NCI-H2107 treated with DMSO at 0.1 percent for 48 hours (cell line): ENCODE measurements at regions not wholly inside any gene's neighbourhood (a gene's known extent, or its start where the extent isn't known, plus 50 kb on each side); places are given as distances from the start of the nearest gene placed in this dataset.
"Not testable (repeated sequence)": the region's sequence is repeated elsewhere in the genome, so short reads cannot be mapped to it uniquely, and the experiment has no call there.

Experiments used
- DNase-seq: peaks from one replicate; lab custom pipeline; 2025; ENCODE audit not compliant: unreplicated experiment; lab: John Stamatoyannopoulos, UW

GRCh38 chr21:28431022-28431421 is 561.7 kb downstream of the LTN1 start:
- DNase-seq = no peak

- no peak for DNase-seq
Measured at GRCh38 chr21:28429161-28429560, 563.5 kb downstream of the LTN1 start.

- no peak for DNase-seq
Measured at GRCh38 chr21:28427394-28428022, 565.2 kb downstream of the LTN1 start.

GRCh38 chr21:28426545-28426944 is 566.1 kb downstream of the LTN1 start:
- no peak for DNase-seq

GRCh38 chr21:28423521-28424190 is 569.0 kb downstream of the LTN1 start:
- no peak for DNase-seq

GRCh38 chr21:28421716-28422524 is 570.8 kb downstream of the LTN1 start:
- DNase-seq = no peak

- no peak for DNase-seq
Measured at GRCh38 chr21:28419811-28420210, 572.9 kb downstream of the LTN1 start.

GRCh38 chr21:28418726-28419514 is 573.8 kb downstream of the LTN1 start:
- no peak for DNase-seq

- no peak for DNase-seq
Measured at GRCh38 chr21:28410256-28410655, 582.4 kb downstream of the LTN1 start.

GRCh38 chr21:28402616-28402989 is 590.1 kb downstream of the LTN1 start:
- no peak for DNase-seq

GRCh38 chr21:28397040-28397439 is 595.6 kb downstream of the LTN1 start:
- DNase-seq = no peak

GRCh38 chr21:28396421-28396820 is 596.3 kb downstream of the LTN1 start:
- DNase-seq = no peak

- peak; percentile 97 for DNase-seq
Measured at GRCh38 chr21:28393279-28393678, 599.4 kb downstream of the LTN1 start.

GRCh38 chr21:28391938-28392849 is 600.5 kb downstream of the LTN1 start:
- no peak for DNase-seq

GRCh38 chr21:28387220-28387619 is 605.5 kb downstream of the LTN1 start:
- DNase-seq = no peak

- DNase-seq = no peak
Measured at GRCh38 chr21:28385845-28386244, 606.8 kb downstream of the LTN1 start.

GRCh38 chr21:28381000-28381745 is 611.5 kb downstream of the LTN1 start:
- not testable (repeated sequence) for DNase-seq

GRCh38 chr21:28380241-28380640 is 612.4 kb downstream of the LTN1 start:
- DNase-seq = no peak

- DNase-seq = no peak
Measured at GRCh38 chr21:28378026-28378425, 614.7 kb downstream of the LTN1 start.
